MV-4-11 (cell line): ENCODE measurements at regions not wholly inside any gene's neighbourhood (a gene's known extent, or its start where the extent isn't known, plus 50 kb on each side); places are given as distances from the start of the nearest gene placed in this dataset.

ENCODE experiments used
- DNase-seq: peaks from one replicate; lab custom pipeline; 2025; lab: John Stamatoyannopoulos, UW

DNA sequence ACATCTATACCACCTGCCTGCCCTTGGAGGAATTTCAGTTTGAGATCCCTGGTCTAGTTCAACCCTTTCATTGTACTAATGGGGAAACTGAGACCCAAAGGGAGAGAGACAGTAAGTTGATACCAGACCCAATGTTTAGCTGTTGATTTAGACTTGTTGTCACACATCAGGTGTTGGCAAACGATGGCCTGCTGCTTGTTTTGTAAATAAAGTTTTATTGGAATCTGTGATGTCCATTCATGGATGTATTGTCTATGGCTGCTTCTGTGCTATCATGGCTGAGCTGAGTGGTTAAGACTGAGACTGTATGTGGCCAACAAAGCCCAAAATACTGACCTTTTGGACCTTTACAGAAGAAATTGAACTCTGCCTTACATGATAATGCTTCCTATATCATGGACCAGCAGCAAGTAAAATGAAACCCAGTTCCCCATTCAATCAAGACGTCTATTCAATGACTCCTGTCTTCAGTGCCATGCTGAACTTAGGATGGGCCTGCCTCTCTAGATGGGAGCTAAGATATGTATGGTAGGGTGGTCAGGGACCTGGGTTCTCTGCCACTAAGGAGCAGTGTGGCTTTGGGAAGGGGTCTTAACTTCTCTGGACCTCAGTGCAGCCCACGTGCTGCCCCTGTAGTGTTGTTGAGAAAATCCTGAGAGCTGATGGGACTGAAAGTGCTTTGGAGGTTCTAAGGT is 111.0 kb downstream of the IRX5 start:
- DNase-seq = no peak

DNA sequence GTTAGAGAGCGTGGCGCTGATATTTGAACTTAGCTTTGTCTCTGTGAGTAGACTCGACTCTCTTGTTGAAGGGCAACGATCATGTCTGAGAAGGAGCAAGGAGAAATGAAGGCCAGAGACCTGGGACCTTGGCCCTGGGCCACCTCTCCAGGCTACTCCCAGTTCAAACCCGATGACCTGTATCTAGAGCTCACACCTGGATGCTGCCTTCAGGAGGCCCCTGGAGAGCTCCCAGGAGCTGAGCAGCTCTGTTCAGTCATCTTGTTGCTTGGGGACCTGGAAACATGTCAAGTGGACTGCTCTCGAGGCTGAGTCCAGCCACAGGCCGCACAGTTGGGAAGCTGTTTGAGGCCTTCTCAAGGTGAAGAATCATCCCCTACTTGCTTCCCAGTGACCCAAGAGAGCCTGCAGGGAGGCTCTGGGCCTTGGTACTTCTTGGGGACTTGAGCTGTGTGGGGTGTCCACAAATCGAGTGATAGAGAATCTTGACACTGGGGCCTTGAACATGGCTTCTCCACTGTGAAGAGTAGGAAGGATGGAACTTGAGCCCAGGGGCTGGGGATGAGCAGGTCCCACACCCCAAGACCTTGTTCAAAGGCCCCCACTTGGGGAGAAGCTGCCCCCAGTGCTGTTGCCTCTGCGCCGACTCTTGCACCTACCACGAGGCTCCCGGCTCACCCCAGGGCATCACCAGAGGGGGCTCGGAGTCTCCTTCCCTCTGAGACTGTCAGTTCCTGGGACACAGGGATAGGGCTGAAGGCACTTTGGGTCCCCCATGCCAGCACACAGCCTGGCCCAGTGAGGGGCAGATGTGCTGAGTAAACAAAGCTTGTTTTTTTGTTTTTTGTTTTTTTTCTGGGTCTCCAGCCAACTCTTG is 112.1 kb downstream of the IRX5 start:
- DNase-seq = no peak

DNA sequence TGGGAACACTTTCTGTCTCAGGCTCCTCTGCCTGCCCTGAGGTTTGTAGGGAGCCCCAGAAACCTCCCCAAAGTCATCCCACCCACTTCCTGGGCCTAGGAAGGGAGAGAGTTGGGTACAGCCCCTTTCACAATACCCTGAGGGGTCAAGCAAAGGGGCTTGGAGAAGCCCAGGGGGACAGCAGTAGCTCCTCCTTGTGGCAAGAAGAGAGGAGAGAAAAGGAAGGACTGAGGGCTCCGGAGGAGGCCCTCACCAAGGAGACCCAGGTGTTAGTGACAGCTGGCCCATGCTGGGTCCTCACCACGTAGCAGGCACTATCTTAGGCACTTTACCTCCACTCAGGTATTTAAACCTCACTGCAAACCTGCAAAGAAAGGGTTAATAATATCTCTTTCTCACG is 112.8 kb downstream of the IRX5 start:
- DNase-seq = no peak

DNA sequence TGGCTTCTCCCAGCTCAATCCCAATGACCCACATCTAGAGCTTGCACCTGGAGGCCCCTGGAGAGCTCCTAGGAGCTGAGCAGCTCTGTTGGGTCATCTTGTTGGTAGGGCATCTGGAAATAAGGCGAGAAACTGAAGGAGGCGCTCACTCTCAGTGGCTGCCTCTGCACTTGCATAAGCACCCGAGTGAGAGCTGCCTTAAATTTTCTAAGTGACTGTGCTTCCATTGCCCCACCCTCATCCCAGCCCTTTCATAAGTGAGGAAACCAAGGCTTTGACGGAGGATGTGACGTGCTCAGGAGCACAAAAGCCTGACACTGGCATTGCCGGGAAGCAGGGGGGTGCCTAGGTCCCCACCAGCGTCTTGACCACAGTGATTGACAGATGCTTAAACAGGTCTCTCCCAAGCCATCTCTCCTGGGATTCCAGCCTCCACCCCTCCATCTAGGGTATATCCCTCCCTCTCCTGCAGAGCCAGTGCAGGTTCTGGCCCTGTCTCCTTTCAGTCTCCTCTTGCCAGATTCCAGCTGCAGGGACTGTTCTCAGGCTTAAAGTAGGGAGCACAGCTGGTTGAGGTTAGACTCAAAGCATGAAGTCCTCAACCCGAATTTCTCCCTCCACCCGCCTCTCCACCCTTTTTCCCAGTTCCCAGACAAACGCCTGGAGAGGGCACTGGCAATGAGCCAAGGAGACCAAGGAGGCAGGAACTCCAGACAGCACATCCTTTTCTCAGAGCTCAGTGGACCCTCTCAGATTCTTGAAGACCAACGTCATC is 113.7 kb downstream of the IRX5 start:
- no peak for DNase-seq

DNA sequence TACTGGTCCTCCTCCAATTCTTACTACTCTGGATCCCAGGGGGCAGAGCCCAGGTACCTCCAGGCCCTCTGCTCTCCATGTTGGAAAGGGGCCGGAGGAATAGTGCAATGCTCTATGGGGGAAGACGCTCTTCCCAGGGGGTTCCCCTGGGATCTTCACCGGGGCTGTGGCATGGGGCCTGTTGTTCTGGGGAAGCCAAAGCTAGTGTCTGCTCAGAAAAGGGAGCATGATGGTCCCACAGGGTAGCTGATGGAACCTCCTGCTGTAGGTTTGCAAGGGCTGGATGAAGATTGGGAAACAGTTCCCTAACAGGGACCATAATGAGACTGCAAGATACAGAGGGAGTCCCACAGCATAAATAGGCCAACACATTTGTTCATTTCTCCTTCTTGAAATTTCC is 114.7 kb downstream of the IRX5 start:
- no peak for DNase-seq

DNA sequence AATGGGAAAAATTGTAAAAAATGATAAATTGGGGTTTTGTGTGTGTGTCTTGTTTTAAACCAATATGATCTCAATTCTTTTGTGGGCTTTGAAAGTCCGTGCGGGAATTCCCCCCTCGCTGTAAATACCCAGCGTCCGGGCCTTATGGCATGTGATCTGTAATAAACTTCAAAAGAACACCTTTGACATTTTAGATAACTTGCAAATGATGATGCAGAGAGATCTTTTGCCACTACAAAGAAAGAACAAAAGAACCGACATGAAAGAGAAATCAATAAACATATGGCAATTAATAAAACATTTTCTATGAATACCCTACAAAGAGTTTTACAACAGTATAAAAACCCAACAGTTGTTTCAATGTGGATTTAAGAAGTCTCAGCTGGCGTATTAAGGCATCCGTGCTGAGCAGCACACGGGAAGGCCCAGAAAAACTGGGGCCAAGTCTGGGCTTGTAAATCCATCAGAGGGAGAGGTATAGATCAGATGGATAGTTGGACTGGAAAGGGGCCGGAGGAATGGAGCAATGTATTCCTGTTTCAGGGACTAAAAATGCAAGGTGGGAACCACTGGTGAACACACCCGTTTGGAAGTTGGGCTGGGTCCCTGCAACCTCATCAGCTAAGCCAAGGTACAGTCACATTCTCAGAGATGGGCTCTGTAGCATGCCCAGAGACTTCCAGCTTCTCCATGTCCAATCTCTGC is 115.2 kb downstream of the IRX5 start:
- DNase-seq = no peak

DNA sequence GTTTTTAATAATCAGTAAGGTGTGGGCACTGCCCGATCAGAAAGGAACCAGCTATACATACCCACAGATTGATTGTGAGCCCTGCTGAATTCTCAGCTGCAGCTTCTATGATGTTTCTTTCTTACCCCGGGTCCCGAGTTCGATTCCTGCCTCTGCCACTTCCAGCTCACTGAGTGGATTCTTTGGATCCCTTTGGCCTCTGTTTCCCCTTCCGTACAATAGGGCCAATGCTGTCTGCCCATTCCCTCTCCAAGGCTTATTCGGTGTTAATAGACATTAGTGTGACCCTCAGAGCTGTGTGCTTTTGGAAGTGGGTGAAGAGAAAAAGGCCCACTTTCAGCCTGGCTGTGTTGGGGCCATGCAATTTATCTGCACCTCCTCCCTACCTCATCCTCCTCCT is 115.8 kb downstream of the IRX5 start:
- DNase-seq = no peak

DNA sequence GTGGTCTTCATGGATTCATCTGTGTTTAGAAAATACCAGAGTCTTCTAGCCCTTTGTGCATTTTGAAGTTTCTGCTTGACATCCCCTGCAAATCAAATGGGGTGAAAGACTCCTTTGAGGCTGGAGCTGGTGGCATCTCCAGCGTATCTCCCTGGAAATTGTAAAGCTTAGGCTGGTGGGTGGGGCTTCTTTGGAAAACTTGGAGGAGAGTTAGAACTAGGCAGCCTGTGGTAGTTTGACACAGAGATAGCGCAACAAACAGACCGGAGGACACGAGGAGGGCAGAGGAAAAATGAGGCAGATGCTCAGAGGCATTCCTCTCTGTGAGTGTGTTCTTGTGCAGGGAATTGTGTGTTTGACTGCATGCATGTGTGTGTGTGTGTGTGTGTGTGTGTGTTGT is 116.3 kb downstream of the IRX5 start:
- DNase-seq = no peak

DNA sequence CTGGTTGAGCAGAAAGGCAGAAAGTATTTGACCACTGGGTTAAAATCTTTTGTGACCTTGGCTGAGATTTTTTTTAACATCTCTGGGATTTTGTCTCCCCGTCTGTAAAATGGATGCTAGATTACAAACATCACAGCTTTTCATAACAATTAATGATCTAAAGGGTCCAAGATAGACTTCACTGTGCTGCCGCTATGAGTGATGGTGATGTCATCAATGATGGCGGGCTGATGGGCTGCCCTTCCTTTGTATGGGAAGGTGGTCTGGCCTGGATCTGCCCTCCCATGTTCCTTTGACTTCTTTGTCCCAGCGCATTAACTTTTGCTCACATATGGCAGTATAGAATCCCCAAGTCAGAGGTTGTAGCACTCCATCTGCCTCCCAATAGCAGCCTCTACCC is 116.7 kb downstream of the IRX5 start:
- DNase-seq = no peak

DNA sequence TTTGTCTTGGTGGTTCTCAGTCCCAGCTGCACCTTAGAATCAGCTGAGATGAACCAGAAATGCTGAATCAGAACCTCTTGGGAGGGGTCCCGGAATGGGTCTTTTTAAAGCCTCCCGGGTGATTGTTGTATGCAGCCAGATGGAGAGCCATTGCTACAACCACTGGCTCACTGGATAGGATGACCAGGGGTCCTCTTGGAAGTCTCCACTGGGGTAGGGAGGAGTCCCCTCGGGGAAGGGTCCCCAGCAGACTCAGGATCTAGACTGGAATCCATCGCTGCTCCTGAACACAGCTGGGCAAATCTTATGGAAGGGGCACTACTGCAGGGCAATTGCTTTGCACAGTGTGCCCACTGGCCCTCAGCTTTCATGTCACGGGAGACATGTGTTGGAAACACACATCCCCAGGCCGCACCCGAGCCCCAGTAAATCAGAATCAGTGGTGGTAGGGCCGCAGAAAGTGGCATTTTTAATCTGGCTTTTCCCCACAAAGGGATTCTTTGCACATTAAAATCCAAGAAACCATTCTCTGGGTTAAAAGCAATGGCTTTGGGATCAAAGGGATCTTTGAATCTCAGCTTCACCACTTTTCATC is 117.3 kb downstream of the IRX5 start:
- no peak for DNase-seq

DNA sequence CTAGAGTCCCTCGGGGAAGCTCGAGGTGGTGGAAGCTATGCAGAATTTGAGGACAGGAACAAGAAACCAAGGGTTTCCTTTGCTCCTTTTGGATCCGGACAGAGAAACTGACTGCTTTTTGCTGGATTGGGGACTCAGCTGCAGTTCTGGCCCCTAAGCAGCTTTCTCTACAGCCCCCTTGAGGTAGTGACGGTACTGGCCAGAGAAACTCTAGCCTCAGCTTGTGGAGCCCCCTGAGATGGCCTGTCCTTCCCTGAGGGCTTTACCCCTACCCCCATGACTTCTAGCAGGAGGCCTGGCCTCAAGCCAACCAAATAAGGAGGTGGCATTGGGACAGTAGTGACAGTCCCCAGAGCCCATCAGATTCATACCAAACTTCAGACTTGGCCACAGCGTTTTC is 118.1 kb downstream of the IRX5 start:
- no peak for DNase-seq

DNA sequence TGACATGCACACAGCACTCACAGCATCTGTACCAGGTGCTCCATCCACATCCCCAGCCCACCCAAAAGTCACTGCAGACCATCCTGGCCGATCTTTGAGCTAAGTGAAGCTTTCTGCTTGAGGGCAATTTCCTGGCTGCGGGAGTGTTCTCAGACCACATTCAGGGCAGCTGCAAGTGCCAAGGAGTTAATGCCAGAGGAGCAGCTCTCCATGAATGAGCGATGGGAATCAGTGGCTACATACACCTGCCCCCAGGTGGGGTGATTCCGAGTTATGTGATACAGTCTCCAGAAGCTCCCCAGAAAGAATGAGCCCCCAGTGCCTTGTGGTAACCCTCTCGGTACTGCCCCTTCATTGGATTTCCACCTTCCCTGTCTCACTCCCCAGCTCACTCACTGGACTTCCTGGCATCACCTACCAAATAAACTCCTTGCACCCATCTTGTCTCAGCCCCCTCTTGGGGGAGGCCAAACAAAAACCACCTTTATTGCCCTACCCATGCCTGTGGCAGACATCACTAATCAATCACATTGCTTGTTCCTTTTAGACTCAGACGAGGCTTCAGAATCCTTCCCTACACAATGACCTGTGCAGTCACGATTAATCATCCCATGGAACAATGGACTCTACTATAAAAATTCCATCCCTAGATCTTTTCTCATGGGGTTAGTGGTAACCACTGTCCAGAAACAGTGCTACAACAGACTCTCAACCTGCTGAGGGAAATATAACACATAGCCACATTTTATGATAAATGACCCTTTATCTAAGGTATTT is 121.1 kb downstream of the IRX5 start:
- no peak for DNase-seq

DNA sequence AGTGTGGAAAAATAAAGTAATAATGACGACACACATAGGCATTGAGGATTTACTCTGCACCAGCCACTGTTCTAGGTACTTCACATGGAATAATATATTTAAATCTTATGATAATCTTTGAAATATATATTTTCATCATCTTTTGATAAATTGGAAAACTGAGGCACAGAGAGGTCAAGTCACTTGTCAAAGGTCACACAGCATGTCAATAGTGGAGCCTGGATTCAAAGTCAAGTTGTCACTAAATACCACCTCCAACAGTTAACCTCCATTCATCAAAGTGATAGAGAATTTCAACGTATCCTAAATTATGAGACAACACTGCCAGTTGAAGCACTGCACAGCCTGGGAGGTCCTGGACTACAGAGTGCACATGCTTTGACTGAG is 121.7 kb downstream of the IRX5 start:
- DNase-seq = no peak

DNA sequence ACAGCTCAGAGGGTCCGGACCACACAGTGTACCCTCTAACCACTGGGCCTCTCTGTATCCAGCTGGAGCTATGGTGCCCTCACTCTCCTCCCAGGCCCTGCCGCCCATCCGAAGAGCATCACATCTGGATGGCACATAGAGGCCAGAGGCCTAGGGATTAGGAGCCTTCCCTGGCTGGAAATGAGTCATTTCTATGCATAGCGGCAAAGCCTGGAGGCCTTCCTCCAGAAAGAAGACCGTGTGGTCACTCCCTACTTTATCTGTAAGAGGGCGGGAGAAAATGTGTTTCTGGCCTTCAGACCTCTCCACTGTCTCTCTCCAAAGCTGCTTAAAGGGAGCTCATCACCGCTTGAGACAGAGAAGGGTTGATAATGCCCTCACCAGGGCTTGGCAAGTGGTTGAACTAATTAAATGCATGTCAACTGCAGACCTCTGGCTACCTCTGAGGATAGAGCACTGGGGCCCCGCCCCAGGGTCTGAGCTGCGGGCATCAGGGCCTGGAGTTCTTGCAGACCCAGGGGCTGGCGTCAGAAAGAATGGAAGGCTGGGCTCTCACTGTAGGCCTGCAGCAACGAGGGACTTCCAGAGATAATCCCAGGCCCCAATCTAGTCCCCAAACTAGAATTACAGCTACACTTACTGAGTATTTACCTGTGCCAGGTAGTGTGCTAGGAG is 122.2 kb downstream of the IRX5 start:
- no peak for DNase-seq

DNA sequence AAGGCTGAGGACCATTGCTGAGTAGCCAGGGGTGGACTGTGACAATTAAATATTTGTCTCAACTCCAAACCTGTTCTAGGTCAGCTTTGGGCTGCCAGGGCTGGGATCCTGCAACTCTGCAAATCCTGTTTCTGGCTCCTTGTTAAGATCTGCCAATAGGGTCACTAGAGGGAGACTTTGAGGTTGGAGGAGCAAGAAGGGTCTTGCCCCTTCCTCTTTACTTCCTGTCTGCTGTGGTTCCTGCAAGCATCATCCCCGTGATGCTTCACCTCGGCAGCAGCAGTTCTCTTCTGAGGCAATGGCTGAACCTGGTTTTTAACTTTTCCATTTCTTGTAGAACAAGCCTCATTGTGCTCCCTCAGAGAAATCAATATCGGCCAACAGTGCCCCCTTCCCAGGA is 124.6 kb downstream of the IRX5 start:
- DNase-seq = no peak

DNA sequence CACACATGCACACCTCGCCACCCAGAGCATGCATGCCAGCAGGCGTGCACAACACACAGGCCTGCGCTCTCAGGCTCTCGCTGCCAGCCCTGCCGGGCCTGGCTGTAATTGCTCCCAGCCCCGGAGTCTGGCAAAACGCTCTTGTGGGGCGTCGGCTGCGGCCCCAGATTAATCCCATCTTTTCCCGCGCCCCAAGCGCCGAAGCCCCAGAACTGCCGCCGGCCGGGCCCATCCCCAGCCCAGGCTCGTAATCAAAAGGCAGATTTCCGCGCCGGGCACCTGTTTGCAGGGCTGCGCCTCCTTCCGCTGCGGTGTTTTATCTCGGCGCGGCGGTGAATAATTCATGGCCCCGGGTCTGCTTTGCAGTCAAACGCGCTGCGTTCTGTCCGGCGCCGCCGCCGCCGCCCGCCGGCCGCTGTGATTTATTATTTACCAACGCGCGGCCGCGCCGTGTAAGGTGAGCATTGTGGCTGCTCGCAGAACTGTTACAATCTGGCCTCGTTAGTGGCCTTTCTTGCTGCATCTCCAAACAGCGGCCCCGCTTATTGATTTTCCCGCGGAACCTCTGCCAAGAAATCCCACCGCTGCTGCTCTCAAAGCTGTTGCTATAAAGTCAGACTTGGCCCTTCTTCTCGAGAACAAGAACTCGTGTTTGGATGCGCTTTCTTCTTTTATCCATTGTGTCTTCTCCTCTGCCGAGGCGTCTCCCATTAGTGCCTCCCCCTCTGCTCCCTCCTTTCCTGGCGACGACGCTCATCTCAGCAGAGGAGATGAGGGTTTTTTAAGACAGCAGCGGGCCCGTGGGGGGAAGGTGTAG is 126.1 kb downstream of the IRX5 start:
- no peak for DNase-seq

DNA sequence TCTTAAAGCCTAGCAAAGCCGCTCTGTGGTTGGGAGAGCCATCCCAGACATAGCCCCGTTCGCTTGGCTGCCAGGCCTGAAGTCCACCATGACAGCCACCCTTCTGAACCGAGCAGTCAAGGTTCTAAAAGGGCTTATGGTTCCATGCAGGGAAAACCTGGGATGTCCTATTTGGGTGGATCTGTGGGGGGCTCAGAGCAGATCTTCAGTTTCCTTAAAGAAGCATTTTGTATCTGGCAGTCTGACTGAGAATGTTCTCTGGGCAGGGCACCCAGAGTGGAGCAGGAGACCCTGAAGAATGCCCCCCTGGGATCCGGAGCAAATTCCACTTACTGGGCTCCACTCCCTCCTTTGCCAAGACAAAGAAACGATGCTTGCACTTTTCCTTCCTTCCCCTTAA is 127.2 kb downstream of the IRX5 start:
- DNase-seq = no peak

DNA sequence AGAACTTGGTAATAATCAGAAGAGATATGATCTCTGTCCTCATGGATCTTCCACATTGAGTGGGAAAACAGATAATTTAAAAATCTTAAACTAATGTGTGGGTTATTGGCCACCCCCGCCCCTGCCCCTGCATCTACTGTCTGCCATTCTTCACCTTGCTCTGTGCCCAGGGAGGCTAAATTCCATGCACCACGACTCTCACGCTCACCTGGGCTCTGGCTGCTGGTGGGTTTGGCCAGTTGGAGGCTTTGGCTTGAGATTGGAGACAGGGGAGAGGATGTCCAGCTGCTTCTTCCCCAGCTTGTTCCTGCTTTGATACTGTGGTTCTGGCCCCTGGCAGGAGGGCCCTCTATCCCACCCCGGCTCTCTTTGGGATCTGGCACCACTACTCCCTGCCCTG is 127.9 kb downstream of the IRX5 start:
- DNase-seq = no peak

DNA sequence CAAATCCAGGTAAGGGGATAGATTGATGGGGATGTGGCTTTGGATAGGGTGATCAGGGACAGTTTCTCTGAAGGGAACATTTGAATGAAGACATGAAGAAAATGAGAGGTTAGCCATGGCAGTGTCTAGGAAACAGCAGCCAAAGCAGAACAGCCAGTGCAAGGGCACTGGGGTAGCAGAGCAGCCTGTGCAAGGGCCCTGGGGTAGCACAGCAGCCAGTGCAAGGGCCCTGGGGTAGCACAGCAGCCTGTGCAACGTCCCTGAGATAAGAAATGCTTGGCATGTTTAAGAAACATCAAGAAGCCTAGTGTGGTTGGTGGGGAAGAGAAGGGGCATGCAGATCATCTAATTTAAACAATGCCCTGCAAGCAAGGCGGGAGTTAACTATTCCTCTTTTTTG is 128.5 kb downstream of the IRX5 start:
- no peak for DNase-seq

DNA sequence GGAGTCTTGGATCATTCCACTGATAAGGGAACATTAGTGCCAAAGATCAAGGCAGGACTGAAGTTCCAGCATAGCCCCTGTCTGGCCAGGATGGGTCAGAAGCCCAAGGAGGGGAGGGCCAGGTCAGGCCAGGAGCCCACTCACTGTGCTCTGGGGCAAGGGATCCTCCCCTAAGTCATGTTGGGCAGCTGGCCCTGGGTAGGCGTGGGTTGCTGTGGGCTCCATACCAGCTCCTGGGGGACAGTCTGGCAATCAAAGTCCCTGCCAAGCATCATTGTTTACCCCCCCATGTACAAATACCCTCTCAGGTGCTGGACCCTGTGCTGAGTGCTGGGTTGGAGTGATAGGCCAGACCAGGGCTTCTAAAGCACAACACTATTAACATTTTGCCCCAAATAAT is 130.5 kb downstream of the IRX5 start:
- no peak for DNase-seq
